ENCODE measurements at regions not wholly inside any gene's neighbourhood (a gene's known extent, or its start where the extent isn't known, plus 50 kb on each side); places are given as distances from the start of the nearest gene placed in this dataset.

DNA sequence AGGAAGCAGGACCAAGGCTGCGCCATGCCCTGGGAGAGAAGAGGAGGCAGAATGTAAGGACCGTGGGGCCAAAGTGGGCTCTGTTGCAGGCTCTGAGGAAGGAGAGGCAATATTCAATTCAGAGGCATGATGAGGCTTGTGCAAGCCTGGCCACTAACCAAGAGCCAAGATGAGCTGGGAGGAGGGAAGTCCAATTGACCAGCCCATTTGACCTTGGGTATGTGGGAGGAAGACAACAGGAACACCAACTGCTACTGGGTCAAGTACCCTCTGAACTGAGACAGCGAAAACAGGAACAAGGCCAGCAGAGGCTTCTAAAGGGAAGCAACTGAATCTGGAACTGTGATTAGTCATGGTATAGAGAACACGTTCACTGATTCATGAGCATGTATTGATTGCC, 779.6 kb downstream of the MAFB start:
- DNase-seq (ENCODE audit: low read depth), result no peak

DNA sequence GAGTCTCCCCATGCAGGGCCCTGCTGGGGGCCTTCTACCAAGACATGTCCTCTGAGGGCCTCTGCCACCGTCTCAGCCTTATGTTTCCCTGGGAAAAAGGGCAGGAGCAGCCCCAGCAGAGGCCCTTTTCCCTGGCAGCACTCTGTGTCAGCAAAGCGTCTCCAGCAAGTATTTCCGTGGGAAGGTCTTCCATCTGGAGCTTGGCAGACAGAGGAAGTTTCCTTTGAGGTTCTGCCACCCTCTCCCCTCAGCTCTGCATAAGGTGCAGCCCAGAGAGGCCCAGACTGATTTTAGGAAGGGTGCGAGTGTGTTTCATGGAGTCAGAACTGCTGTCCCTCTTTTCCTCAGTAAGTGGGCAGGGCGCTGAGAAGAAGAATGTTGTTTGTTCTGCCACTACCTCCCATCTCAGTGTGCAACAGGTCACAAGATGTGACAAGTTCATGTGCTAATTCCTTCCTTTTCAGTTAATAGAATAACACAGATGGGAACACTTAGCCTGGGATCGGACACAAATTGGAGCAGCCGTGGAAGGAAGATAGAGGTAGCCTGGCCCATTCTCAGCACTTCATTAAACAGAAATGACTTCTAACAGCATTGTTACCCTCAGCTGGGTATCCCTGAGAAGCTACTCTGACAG, 784.4 kb downstream of the MAFB start:
- DNase-seq (ENCODE audit: low read depth), result no peak

DNA sequence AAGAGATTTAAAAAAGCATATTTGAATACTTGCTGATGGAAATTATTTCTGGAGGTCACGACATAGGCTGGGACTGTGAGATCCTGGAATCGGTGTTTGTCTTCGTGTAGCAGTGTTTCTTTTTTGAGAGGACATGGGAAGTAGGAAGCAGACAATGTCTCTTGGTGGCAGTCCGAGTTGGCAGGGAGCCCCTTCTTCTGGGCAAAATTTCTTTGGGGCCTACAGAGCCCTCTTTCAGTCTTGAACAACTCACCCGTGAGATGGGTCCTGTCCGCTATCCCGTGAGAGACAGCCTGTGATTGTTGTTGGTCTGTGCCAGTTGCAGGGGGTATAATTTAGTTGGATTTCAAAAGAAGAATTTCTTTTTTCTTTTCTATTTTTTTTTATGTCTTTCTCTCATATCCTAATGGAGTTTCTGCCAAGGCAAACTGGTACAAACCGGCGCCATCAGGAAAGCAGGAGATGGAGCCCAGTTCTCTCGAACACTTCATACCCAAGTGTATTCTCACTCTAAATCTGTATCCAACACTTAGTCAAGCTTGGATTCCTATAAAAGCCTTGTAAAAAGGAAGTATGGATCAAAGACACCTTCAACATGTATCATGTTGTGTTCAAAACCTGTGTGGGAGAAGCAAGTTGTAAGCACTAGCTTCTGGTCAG, 785.1 kb downstream of the MAFB start:
- no peak for DNase-seq (ENCODE audit: low read depth)

DNA sequence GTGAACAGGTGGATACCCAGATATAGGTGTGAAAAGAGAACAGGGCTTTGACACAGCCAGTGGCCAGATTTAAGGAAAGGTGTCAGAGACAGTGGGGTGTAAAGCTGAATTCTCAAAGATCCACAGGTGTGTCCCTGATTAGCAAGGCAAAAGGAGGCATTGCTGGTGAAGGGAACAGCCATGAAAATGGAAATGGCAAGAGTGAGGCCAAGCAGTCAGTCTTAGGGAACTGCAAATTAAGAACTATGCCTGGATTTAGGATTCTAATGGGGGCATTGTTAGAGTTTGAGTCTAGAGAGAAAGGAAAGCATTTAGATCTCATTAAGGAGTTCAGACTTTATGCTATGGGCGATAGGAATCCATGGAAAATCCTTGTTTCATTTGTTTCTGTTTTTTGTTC, 789.2 kb downstream of the MAFB start:
- DNase-seq (ENCODE audit: low read depth), result no peak

DNA sequence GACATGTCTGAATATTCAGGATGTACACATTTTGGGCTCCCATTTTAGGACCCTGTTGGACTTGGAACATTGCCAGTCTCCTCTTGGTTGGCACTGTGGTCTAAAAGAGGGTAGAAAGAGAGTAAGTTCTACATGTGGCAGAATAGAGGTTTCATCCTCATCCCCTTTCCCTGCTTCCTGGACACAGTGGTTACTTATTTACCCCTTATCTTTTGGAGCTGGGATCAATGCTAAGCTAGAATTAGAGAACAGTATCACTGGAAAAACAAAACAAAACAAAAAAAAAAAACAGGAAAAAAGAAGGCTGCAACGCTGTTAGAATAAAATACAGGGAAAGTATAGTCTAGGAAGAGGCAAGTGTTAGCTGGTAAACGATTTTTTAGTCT, 790.6 kb downstream of the MAFB start:
- no peak for DNase-seq (ENCODE audit: low read depth)

DNA sequence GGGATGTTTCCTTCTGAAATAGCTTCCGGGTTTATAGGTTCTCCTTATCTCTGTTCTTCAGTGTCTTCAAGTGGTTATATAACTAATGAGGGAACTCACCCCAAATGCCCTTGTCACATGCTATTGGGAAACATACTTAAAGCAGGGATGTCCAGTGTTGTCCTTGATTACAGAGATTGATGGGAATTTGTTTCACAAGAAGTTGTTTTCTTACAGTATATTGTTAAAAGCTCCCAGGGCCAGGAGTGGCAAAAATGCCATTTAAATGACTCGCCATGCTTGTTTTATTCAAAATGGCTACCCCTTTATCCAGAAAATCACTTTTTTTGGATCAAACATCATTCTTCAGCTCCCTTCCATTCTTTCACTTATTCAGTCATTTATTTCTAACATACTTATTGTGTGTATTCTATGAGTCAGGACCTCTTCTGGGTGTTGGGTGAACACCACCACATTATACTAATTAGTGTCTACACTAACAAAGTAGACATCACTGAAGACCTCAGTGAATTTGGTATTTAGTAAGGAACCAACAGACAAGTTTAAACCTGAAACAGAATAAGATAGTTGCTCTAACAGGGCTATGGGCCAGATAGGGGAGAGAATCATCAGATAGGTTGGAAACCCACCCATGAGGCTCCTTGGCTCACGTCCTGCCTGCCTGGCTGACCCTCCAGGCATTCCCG, 791.1 kb downstream of the MAFB start:
- DNase-seq (ENCODE audit: low read depth), result no peak

DNA sequence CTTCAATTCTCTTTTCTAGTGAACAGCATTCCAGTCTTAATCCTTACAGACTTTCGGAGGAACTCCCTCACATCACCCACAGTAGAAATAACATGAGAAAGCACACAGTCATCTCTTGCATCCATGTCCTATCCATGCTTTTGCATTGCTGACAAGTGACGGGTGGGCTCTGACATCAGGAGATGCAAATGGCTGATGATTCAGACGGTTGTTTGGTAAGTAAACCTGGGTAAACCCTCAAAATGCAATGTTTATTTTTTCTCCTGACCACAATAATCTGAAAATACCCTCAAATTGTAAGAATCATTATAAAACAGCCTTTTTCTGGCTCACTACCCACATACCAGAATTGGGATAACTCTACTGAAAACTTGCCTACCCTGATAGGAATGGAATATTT, 792.0 kb downstream of the MAFB start:
- no peak for DNase-seq (ENCODE audit: low read depth)

DNA sequence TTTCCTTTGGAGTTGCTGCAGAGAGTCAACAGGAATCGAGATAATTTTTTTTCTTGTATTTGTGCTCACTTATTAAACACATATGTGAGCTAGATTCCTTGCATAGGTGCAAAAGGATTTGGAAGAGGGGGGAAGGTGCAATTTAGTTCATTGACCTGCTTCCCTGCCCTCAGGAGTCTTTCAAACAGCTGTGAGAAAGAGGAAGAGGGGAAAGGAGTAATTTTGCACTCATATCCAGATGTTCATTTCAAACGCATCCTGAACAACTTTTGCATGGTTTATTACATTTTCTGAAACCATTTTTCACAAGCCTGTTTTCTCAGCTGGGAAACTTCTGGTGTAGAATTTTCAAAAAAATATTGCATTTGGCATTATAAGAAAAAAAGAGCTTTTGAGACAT, 795.0 kb downstream of the MAFB start:
- no peak for DNase-seq (ENCODE audit: low read depth)

DNA sequence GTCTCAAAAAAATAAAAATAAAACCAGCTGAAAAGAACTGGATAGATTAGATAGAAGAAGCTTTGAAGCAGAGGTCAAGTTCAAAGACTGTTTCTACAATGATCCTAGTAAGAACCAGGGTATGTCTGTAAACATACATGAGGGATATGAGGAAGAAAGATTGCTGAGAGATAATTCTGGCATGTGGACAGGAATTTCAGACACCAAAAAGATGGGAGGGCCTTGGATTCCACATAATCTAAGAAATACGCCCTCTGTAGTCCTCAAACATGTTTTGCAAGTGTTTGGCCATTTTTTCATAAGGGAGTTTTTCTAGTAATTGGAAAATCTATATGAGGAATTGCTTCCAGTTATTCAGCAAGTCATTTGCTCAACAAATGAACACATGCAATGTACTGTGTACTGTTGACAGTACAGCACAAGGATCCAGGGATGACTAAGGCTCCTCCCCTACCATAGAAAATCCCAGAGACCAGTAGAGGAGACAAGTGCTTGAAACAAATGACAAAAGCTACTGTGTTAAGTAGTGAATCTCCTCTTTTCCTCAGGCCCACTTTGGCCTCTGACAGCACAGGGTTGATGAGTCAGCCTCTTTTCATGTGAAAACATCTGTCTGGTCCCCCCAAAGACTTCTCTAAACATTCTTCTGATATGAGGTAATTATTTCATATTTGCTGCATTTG, 795.9 kb downstream of the MAFB start:
- no peak for DNase-seq (ENCODE audit: low read depth)

DNA sequence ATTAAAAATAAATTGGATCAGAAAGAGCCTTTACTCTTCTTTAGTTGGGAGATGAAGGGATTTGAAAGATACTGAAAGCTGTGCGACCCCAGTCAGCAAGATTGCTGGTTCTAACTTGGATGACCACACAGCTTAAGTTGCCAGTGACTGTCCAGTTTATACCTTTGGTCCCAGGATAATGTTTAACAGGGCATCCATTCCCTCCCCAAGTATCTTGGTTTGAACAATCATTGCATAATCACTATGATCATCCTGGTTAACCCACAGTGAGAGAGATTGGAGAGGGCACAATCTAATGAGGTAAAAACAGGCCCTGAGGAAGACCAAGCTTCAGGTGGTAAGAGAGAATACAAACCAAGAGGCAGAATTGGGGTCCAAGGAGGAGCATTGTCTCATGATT, 798.3 kb downstream of the MAFB start:
- no peak for DNase-seq (ENCODE audit: low read depth)

DNA sequence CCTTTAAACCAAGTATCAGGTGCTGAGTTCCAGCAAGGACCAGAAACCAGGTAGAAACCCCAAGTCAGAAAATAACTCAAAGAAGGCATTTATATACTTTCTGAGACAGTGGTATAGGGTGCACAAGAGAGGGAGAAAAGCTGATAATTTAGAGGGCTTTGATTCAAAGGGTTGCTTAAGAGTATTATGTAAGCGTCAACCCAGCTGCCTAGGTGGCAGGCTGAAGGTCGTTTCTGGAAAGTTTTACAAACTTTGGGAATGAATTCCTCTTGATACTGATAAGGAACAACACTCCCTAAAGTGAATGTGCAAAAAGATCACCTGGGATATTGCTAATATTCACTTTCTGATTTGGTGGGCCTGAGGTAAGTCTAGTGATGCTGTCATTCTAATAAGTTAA, 800.7 kb downstream of the MAFB start:
- no peak for DNase-seq (ENCODE audit: low read depth)

DNA sequence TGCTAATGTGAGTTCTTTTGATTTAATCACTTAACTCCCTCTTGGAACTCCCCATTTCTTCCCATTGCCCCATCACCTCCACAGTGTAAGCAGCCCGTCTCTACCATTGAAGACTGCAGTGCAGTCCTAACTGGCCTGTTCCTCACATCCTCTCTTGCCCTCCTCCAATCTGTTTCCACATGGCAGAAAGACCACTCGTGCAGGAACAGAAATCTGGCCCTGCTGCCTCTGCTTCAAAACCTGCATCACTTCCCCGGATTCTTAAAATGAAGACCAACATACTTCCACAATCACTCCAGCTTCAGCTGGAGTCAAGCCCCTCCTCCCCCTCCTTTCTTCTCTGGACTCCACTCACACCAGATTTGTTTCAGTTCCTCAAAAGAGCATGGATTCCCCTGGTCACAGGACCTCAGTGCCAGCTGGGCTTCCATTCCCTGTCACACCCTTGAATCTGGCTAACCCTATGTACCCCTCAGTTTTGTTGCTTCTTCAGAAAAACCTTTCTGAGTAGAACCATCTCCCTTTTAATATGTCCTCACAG, 802.3 kb downstream of the MAFB start:
- DNase-seq (ENCODE audit: low read depth), result no peak

DNA sequence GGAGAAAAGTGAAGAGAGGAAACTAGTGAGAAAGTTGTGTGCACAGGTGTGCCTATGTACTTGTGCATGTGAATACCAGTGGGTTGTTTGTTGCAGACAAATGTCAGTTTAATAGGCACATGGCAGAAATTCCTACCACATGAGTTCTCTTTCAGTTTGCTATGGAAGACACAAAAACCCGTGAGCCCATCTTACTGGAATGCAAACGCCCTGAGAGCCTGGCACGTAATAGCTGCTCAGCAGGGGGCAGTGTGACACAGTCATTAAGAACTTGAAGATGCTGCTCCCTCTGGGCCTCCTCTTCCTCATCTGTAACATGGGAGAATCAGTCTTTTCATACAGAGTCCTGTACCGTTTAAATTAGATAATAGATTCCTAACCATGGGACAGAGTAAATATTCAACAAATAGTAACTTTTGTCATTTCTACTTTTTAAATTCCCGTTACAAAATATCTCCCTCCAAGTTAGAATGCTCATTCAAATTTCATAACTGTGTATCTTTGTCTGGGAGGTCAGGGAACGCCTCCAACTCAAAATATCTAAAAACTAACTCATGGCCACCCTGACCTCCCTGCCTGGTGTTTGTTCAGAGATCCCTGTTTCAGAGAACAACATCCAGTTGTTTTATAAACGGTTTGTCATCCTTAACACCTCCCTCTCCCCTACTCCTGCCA, 802.9 kb downstream of the MAFB start:
- DNase-seq (ENCODE audit: low read depth), result no peak

DNA sequence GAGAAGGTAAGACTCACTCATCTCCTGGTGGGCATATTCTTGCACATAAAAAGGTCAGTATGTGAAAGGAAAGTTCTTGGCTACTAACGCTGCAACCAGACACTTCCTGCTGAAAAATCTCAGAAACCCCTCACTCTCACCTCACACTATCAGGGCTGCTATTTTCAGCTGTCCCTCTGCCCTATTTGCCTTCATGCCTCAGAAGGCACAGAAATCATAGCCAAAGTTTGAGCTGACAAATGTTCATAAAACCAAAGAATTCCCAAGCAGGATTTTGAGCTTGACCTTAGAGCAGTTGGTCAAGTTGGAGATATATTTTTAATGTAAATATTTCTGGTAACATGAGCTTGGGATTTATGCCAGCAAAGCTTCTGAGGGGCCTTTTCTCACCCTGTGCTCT, 806.2 kb downstream of the MAFB start:
- DNase-seq (ENCODE audit: low read depth), result no peak

DNA sequence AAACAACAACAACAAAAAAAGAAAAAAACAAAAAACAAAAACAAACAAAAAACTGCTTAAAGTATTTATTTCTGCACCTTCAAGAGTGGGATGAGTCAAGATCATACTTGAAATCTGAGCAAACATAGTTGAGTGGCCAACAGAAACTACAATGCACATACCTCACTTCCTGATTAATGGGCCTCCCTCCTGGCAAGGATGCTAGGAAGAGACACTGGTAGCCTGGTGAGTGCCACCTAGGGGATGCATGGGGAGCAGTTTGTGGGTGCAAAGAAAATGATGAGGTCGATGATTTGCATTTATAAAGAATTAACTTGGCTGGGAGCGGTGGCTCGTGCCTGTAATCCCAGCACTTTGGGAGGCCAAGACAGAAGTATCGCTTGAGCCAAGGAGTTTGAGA, 808.1 kb downstream of the MAFB start:
- no peak for DNase-seq (ENCODE audit: low read depth)

DNA sequence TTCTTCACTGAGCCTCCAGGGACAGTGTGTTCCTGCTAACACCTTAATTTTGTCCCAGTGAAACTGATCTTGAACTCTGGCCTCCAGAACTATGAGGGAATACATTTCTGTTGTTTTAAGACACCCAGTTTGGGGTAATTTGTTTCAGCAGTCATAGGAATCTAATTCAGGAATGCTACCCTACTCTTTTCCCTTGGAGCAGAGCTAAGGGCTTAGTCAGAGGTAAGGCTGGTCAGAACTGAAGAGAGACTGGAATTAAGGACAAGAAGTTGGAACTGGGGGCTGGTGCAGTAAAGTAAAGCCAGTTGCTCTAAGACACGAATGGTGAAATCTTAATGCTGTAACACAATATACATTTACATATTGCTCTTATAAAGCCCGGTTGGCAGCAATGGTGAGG, 809.7 kb downstream of the MAFB start:
- no peak for DNase-seq (ENCODE audit: low read depth)

DNA sequence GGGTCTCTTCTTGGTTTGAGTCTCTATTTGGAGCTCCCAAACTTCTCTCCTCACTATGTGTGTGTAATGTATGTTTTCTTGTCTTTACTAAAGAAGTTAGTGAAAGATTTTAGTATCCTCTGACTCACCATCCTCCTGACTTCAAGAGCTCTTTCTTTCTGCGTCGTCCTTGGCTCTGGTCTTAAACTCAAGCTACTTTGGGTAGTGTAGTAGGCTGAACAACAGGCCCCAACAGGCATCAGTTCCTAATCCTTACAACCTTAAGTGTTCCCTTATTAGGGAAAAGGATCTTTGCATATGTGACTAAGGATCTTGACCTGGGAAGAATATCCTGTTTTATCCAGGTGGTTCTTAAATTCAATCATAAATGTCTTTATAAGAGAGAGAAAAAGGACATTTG, 810.2 kb downstream of the MAFB start:
- no peak for DNase-seq (ENCODE audit: low read depth)

DNA sequence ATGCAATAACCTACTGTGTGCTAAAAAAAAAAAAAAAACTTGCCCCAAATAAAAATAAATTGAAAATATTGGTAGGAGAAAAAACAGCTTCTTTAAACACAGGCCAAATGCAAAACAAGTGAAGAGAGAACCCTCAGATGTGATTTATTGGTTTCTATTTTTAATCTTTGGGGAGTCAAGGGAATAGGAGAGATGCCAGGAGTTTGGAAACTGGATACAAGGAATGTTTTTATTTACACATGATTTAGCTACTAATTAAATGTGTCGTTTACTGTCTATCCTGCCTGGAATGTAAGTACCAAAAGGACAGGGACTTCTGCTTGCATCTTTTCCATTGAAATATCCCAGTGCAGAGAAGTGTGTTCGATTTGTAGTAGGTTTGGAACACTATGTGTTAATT, 810.7 kb downstream of the MAFB start:
- no peak for DNase-seq (ENCODE audit: low read depth)

DNA sequence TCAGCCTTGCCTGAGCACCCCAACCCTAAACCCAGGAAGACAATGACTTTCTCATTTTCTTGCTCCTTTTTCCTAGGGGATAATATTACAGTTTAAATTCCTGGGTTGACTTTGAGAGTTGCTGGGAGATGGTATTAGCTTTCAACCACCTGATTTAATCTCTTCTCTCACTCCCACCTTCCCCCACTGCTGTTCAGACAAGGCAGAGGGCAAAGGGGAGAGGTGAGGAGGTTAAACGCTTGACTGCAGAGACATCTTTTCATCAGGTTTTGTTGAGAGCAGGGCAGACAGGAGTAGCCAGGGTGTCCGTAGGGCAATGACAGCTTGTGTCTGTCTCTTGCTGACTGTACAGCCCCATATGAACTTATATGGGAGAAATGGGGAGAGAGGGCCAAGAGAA, 811.2 kb downstream of the MAFB start:
- DNase-seq (ENCODE audit: low read depth), result no peak

DNA sequence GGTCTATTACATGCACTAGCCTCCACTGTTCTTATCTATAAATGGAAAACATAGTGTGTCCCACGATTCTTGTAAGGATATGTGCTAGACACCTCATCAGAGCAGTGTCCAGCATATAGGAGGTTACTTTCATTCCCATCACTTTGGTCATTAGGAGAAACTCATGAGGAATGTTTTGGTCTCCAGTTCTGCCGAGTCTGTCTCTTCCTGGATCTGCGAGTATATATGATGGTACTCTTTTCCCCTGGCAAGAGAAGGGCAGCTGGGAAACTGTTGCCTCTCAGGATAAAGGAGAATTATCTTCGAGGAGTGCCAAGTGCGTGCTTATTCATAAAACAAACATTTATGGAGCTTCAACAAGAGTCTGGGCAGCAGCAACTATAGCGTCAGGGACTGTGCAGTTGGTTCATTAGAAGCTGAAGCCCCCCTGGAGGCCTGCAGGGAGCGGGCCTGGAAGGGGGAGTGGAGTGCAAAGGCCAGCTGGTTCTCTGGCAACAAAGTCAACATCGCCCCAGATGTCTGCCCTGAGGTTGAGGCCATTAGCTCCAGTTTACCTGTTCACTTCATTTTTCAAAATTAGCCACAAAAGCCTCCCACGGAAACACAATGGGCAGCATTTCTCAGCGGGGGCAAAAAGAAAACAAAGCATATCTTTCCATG, 811.9 kb downstream of the MAFB start:
- DNase-seq (ENCODE audit: low read depth), result no peak

DNA sequence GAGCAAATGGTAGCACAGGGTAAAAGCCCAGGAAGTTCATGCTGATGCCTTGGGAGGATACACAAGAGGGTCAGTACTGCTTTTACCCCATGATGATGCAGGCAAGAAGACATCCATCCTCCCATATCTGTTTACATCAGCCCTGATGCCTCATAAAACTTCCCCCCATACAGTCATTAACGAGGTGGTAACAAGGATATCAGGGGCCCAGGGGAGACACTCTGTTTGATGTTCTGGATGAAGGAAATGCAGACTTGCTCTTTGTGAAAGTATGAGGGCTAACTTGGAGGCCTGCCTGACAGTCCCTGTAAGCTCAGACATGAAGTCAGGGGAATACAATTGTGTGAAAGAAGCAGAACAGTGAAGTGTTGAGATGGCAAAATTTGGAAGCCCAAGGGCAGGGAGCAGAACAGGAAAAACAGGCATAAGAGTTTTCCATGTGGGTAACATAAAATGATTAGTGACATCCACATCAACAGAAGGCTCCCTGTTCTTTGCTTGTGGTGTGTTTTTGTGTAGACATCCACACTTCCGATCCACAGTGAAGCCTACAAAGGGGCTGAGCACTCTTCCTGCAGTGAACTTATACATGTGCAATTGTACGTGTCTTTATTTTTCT, 813.4 kb downstream of the MAFB start:
- no peak for DNase-seq (ENCODE audit: low read depth)

All from activated T-helper 1 cell treated with Interleukin-2 at 50 U/mL for 16 hours (primary cell).